HG03469 (cell line): ENCODE measurements at regions not wholly inside any gene's neighbourhood (a gene's known extent, or its start where the extent isn't known, plus 50 kb on each side); places are given as distances from the start of the nearest gene placed in this dataset.

ENCODE experiments used
- ATAC-seq: cut with Tn5 transposase; IDR thresholded peaks from one replicate; pipeline ENCODE4 v1.9.1; 2021; ENCODE audit warnings: mild to moderate bottlenecking, moderate library complexity, moderate number of reproducible peaks; ENCODE audit not compliant: unreplicated experiment

DNA sequence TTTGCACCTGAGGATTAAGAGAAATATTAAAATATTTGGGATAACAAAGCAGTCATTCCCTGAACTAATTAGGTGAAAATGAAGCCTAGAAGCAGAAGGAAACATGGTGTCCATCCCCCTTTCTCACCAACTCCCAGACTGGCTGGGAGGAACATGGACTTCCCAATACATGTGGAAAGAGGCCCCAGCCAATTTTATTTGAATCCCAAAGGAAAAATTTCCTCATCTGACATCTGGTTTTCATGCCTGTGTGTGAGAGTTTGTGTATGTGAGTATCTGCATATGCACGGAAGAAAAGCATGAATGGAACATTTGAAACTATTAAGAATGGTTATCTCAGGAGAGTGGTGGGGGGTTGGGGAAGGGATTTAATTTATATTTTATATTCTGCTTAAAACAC lies 84.3 kb downstream of the COPS8 start:
- no peak for ATAC-seq

DNA sequence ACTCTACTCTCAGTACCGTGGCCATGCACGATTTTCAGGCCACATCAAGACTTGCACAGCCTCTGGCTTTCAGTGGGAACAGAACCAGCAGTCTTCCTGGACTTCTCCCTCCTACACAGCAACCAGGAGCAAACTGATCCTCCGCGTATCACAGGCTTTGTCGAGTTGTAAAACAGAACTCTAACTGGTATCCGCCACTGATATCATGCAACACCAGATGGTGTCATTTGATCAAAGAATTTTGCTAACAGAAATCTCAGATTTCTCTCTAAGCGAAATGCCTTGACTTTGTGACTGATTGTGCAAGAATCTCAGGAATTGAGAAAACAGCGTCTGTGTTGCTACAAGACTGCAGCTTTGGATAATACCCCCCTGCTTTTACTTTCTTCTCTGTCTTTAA lies 85.7 kb downstream of the COPS8 start:
- ATAC-seq: no peak

DNA sequence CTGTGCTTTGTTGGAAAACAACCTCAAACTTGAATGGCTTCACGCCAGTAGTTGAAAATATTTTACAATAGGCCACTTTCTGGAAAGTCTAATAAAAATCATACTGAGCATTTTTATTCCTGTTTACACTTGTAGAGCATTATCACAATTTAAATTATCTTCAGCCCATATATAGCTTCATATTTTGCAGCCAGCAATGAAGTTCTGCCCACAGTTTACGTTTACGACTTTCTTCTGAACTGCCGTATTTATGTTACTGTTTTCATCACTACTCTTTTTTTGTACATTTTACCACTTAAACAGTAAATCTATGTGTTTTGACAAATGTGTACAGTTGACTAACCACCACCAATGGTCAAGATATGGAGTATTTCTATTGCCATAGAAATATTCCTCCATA lies 86.2 kb downstream of the COPS8 start:
- no peak for ATAC-seq

- ATAC-seq: no peak
Observed at GRCh38 chr2:237177052-237177451, 91.4 kb downstream of the COPS8 start.

DNA sequence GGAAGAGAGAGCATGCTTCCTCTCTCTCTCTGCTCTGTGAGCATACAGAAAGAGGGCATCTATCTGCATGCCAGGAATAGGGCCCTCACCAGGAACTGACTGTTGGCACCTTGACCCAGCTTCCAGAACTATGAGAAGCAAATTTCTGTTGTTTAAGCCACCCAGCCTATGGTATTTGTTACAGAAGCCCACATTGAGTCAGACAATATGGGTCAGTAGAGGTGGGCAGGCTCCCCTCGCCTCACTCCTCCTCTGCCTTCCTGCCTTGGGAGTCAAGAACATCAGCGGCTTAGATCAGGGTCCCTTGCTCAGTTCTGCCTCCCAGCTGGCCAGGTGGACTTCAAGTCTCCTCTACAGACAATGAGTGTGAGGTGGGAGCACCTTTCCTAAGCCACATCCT lies 92.3 kb downstream of the COPS8 start:
- no peak for ATAC-seq

GRCh38 chr2:237178396-237178795 lies 92.7 kb downstream of the COPS8 start:
- ATAC-seq: no peak

GRCh38 chr2:237179161-237179560 lies 93.5 kb downstream of the COPS8 start:
- no peak for ATAC-seq

DNA sequence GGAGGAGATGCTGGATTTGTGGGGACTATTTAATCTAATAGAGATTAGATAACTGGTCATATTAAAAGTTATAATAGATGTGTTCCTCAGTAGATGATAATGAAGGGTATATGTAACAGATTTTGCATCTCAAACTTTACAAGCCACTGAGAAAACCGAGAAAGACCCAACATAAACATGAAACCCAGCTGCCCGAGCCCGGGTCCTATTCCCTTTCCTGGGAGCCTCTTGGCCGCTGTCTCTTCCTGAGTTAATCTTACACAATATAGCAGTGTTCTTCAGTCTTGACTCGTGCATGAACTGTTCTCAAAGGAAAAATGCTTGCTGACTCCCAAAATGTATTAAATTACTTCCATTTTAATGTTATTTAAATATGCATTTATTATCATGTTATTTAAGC lies 94.5 kb downstream of the COPS8 start:
- no peak for ATAC-seq

DNA sequence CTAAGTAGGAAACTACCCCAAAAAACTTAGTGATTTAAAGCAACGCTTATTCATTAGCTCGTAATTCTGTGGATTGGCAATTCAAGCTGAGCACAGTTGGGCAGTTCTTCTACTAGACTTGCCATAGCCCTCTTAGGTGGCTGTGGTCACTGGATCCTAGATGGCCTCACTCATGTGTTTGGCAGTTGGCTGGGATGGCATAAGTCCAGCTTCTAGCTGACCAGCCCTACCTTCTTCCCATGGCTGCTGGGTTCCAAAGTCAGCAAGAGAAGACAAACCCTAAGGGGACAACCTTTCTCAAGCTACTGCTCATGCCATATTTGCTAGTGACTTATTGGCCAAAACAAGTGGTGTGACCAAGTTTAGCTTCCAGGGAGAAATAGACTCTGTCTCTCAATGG lies 95.3 kb downstream of the COPS8 start:
- no peak for ATAC-seq

DNA sequence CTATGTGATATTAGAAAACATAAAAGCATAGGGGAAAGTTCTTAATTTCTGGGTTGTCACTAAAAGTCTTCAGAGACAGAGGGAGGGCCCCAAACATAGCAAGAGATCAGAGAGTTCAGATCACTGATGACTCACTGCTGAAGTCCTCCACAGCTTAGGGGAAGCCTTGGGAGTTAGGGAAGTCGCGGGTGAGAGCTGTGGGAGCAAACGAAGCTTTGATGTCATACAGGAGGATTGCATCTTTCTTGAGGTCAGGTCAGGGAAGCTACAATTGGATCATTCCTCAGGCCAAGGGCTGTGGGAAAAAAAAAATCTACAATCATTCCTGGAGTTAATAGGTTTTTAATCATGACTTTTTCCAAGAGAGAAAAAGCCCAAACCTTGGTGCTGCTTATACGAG lies 96.2 kb downstream of the COPS8 start:
- no peak for ATAC-seq

DNA sequence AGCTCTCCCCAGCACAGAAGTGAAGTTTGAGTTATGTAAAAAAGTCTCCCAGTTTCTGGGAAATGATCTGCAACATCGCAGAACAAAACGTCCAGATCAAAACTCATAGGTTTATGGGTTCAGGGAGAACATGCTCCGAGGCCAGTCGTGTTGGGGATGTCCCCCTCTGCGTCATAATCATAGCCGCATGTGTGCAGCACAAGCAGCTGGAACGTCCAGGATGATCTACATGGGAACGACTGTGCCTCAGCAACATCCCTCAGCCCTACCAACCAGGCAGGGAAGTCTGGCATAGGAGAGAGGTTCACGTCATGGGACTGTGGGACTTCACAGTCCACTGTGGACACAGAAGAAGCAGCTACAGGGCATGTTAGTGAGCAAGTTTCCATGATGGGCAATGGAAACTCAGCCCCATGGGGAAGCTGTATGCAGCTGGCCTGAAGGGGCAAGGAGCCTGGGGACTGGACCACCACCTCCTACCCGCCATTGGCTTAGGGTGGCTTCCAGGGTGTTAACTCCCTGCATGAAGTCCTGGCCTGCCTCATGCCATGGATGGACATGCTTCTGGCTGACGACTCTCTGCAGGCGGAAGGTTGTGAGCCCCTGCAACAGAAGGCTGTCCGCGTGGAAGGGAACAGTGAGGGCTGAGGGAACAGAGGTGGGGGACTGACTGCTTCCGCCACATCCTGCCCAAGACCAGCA lies 96.9 kb downstream of the COPS8 start:
- ATAC-seq: no peak

DNA sequence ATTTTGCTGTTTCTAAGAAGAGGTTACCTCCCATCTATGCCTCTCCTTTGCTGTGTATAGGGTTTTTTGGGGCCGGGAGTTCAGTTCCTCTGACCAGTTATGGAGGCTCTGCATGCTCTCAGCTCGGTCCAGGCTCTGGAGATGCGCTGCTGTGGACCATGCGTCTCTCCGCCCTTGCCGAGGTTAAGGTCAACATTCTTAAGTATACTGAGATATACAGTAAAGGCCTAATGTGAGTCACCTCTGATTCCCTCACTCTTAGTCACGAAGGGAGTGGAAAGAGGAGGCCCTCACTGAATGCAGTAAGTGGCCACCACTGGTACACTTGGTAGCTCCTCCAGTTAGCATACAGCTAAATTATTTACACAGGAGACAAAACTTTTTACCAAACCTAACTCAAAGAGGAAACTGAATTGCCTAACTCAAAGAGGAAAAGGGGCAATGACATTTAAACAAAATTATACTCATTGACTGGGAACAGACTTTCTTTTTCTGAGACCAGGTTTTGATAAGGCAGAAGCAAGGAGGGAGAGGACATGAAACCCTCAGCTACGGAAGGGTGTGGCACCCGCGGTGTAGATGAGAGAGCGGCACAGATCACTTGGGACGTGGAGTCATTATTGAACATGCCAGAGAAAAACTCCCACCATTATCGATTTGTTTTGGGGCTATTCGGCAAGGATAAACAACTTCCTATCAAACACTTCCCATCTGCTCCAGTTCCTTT lies 98.7 kb downstream of the COPS8 start:
- no peak for ATAC-seq

DNA sequence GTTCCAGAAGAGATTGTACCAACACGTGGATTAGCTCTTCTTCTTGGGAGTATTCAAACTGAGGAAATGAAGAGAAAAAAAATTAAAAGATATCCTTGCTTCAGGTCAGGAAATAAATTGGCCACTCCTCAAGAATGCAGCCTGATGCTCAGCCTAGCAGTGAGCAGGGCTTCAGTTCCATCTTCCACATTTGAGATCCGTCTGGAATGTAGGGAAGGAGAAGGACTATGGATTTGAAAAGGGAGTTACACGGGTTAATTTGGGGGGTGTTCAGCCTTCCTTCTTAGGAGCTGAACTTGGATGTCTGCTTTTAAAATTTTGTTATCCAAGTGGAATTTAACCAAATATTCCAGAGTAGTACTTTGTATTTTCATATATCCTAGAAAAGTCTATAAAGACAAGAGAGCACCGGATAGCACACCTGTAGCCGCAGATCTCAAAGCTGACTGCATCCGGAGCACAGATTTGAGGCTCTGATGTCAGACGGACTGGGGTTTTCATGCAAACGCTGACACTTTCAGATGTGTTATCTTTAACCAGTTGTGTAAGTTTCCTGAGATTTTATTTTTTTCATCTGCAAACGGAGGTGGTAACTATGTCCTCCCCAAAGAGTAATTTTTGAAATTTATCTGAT lies 99.3 kb downstream of the COPS8 start:
- ATAC-seq: no peak

DNA sequence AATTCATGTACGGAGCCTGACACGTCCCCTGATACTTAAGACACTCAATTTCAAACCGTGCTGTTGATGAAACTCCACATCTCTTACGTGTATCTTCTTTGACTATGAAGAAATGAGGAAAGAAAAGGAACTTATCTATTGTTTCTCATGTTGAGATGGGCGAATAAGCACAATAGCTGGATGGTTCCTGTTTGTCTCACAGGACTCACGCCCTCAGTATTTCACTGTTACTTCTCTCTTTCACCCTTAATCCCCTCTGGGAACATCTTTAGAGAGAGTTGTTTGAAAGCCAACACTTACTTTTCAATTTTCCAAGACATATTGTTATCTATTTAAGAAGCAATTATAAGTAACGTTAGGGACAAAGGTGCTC lies 99.8 kb downstream of the COPS8 start:
- ATAC-seq: no peak

- no peak for ATAC-seq
Observed at GRCh38 chr2:237189799-237190198, 104.1 kb downstream of the COPS8 start.

- no peak for ATAC-seq
Observed at GRCh38 chr2:237190966-237191713, 105.5 kb downstream of the COPS8 start.

GRCh38 chr2:237191714-237192081 lies 106.0 kb downstream of the COPS8 start:
- ATAC-seq: no peak

DNA sequence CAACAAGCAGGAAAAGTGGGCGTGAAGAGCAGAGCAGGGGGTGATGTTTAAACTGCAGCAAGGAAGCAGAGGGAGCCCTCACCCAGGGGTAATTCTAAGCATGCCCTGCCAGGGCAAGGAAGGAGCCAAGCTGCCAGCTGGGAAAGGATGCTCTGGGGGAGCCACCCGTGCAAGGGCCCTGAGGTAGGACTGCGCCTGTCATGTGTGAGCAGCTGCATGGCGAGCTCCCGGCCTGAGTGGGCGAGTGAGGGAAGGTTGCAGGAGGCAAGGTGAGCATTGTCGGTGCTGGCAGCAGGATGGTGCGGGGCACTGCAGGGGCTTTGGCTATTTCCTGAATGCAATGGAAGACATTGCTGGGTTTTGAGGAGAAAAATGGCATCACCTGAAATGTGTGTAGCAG lies 107.2 kb downstream of the COPS8 start:
- ATAC-seq: no peak

- no peak for ATAC-seq
Observed at GRCh38 chr2:237193436-237193835, 107.7 kb downstream of the COPS8 start.

DNA sequence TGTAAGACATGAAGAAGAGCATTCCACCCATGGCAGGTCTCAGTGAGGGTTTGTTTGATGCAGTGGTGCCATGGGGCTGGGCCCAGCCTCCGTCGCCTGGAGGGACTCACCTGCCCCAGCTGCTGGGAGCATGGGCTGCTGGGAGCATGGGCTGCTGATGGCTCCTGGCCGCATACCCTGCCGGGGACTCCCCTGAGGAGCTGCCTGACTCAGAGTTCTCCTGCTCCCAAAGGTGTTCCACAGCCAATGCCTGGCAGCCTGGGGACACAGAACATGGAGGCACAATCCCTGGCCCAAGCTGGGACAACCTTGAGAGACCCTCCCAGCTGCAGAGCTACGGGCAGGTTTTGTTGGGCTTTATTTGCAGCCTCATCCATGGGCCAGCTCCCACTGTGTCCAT lies 108.4 kb downstream of the COPS8 start:
- no peak for ATAC-seq

GRCh38 chr2:237194906-237195305 lies 109.2 kb downstream of the COPS8 start:
- no peak for ATAC-seq
